Hepatocyte (in vitro differentiated cells): ENCODE measurements at regions not wholly inside any gene's neighbourhood (a gene's known extent, or its start where the extent isn't known, plus 50 kb on each side); places are given as distances from the start of the nearest gene placed in this dataset.

Experiments
- EZH2 ChIP-seq: fragments of 200-600 bp; sonication (generic); IDR thresholded peaks from 2 replicates; pipeline ENCODE4 v1.6.1; 2016; ENCODE audit warnings: antibody characterized with exemption, mild to moderate bottlenecking, borderline replicate concordance
- EZH2phosphoT487 ChIP-seq: fragments of 200-600 bp; sonication (generic); IDR thresholded peaks from one replicate; pipeline ENCODE4 v1.6.1; 2018; ENCODE audit warnings: antibody characterized with exemption, mild to moderate bottlenecking, low read depth, moderate library complexity; ENCODE audit not compliant: unreplicated experiment, severe bottlenecking
- TF ChIP-seq, protein P1 (sequence below): fragments of 200-600 bp; sonication (generic); IDR thresholded peaks from 2 replicates; pipeline ENCODE4 v1.5.1; 2016; ENCODE audit warnings: antibody characterized with exemption, mild to moderate bottlenecking; ENCODE audit not compliant: poor library complexity

DNA sequence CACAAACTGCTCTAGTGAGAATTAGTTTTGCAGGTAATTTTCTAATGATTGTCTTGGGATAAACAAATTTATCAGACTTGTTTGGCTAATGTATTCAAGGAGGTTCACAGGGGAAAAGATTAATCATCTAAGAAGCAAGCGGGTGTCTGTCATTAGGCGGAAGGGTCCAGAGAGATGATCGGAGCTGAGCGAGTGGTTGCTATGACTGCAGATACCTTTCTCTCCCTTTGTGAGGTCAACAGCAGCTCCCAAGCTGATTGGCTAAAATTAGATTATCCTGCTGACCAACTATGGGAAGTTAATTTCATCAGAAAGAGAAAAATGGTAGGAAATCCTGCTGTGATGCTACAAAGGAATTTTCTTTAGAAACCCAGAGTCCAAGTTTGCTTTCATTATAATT, 276.0 kb downstream of the SOX2 start:
- TF ChIP-seq, protein P1, sequence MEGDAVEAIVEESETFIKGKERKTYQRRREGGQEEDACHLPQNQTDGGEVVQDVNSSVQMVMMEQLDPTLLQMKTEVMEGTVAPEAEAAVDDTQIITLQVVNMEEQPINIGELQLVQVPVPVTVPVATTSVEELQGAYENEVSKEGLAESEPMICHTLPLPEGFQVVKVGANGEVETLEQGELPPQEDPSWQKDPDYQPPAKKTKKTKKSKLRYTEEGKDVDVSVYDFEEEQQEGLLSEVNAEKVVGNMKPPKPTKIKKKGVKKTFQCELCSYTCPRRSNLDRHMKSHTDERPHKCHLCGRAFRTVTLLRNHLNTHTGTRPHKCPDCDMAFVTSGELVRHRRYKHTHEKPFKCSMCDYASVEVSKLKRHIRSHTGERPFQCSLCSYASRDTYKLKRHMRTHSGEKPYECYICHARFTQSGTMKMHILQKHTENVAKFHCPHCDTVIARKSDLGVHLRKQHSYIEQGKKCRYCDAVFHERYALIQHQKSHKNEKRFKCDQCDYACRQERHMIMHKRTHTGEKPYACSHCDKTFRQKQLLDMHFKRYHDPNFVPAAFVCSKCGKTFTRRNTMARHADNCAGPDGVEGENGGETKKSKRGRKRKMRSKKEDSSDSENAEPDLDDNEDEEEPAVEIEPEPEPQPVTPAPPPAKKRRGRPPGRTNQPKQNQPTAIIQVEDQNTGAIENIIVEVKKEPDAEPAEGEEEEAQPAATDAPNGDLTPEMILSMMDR = no peak
- TF ChIP-seq EZH2 (no peak), EZH2phosphoT487 (no peak)
